HEK293 (cell line): ENCODE measurements at regions not wholly inside any gene's neighbourhood (a gene's known extent, or its start where the extent isn't known, plus 50 kb on each side); places are given as distances from the start of the nearest gene placed in this dataset.
A peak's percentile ranks its signal among the peaks of the same experiment; 100 is the strongest.

ENCODE experiments used
- CTCF ChIA-PET: fragments of 350-600 bp; formaldehyde crosslinking; extraction: SDS; loops from one replicate; lab custom pipeline; 2021; ENCODE audit warnings: antibody characterized with exemption; lab: Yijun Ruan, JAX
- POLR2A ChIA-PET: fragments of 300-600 bp; formaldehyde crosslinking; extraction: SDS; loops from one replicate; lab custom pipeline; 2020; ENCODE audit warnings: antibody characterized with exemption, inconsistent platforms; lab: Yijun Ruan, JAX
- H3K27ac ChIP-seq: fragments of 200-500 bp; sonication (Bioruptor generic); 2 replicates; pipeline ENCODE4 v1.5.1; 2014; ENCODE audit warnings: low read depth, low read length, control low read depth, inconsistent platforms; ENCODE audit errors: extremely low read depth
- H3K36me3 ChIP-seq, 2 experiments: fragments of 200-500 bp in 1 of 2; sonication (Bioruptor generic) in 1 of 2; 1 replicate in 1 of 2; 2 replicates in 1 of 2; pipeline ENCODE4 v1.5.1; 2014 to 2017; ENCODE audit warnings: inconsistent platforms in 2 of 2, low read length in 2 of 2; ENCODE audit not compliant: control insufficient read depth in 2 of 2, insufficient read depth in 1 of 2
- H3K4me1 ChIP-seq: fragments of 200-500 bp; sonication (Bioruptor generic); 2 replicates; pipeline ENCODE4 v1.5.1; 2014; ENCODE audit warnings: mild to moderate bottlenecking, low read length, inconsistent platforms; ENCODE audit not compliant: control insufficient read depth, insufficient read depth
- H3K4me3 ChIP-seq: 2 replicates; pipeline ENCODE4 v1.5.1; 2011; ENCODE audit warnings: low read depth, mild to moderate bottlenecking, control low read depth, low read length, moderate library complexity
- H3K9me3 ChIP-seq: fragments of 200-500 bp; sonication (Bioruptor generic); 2 replicates; pipeline ENCODE4 v1.5.1; 2014; ENCODE audit warnings: low read depth, low read length, inconsistent platforms; ENCODE audit not compliant: control insufficient read depth, insufficient read depth
- BCL11A ChIP-seq: fragments of 450-650 bp; formaldehyde crosslinking; IDR thresholded peaks from 2 replicates; pipeline ENCODE4 v1.5.1; 2016; ENCODE audit warnings: low read depth, missing biosample characterization, missing genetic modification characterization
- BCL6B ChIP-seq: fragments of 450-650 bp; formaldehyde crosslinking; IDR thresholded peaks from 2 replicates; pipeline ENCODE4 v1.5.1; 2017; ENCODE audit warnings: missing biosample characterization, missing genetic modification characterization
- GFI1B ChIP-seq: fragments of 450-650 bp; formaldehyde crosslinking; IDR thresholded peaks from 2 replicates; pipeline ENCODE4 v1.5.1; 2016; ENCODE audit warnings: missing biosample characterization, missing genetic modification characterization
- HOXA7 ChIP-seq: sonication (generic); formaldehyde crosslinking; IDR thresholded peaks from 2 replicates; pipeline ENCODE4 v1.8.1; 2022; ENCODE audit warnings: missing genetic modification reagents, borderline replicate concordance
- KLF7 ChIP-seq: fragments of 450-650 bp; formaldehyde crosslinking; IDR thresholded peaks from 2 replicates; pipeline ENCODE4 v1.5.1; 2016; ENCODE audit warnings: missing biosample characterization, missing genetic modification characterization, borderline replicate concordance
- MZF1 ChIP-seq: fragments of 450-650 bp; formaldehyde crosslinking; IDR thresholded peaks from 2 replicates; pipeline ENCODE4 v1.5.1; 2017; ENCODE audit warnings: missing biosample characterization, missing genetic modification characterization, borderline replicate concordance
- PRDM10 ChIP-seq: fragments of 450-650 bp; formaldehyde crosslinking; IDR thresholded peaks from 2 replicates; pipeline ENCODE4 v1.5.1; 2016; ENCODE audit warnings: missing biosample characterization, missing genetic modification characterization
- SALL2 ChIP-seq: fragments of 450-650 bp; formaldehyde crosslinking; IDR thresholded peaks from 2 replicates; pipeline ENCODE4 v1.5.0; 2017; ENCODE audit warnings: missing biosample characterization, mild to moderate bottlenecking, missing genetic modification characterization, borderline replicate concordance
- TRIM28 ChIP-seq: IDR thresholded peaks from 2 replicates; pipeline ENCODE4 v1.6.1; 2011; ENCODE audit warnings: low read length, control low read depth, borderline replicate concordance
- ZBTB49 ChIP-seq: fragments of 450-650 bp; formaldehyde crosslinking; IDR thresholded peaks from 2 replicates; pipeline ENCODE4 v1.5.1; 2016; ENCODE audit warnings: missing biosample characterization, missing genetic modification characterization, low read depth
- ZIC2 ChIP-seq: fragments of 450-650 bp; formaldehyde crosslinking; IDR thresholded peaks from 2 replicates; pipeline ENCODE4 v1.5.1; 2016; ENCODE audit warnings: missing biosample characterization, missing genetic modification characterization
- ZNF10 ChIP-seq: fragments of 450-650 bp; formaldehyde crosslinking; IDR thresholded peaks from 2 replicates; pipeline ENCODE4 v1.5.1; 2017; ENCODE audit warnings: missing biosample characterization, missing genetic modification characterization
- ZNF157 ChIP-seq: fragments of 450-650 bp; formaldehyde crosslinking; IDR thresholded peaks from 2 replicates; pipeline ENCODE4 v1.5.1; 2016; ENCODE audit warnings: missing biosample characterization, missing genetic modification characterization
- ZNF335 ChIP-seq: fragments of 450-650 bp; formaldehyde crosslinking; conservative IDR thresholded peaks from 2 replicates; pipeline ENCODE4 v1.5.1; 2016; ENCODE audit warnings: missing biosample characterization, missing genetic modification characterization
- ZNF423 ChIP-seq: fragments of 450-650 bp; formaldehyde crosslinking; IDR thresholded peaks from 2 replicates; pipeline ENCODE4 v1.5.1; 2016; ENCODE audit warnings: missing biosample characterization, missing genetic modification characterization
- ZNF449 ChIP-seq: fragments of 450-650 bp; formaldehyde crosslinking; IDR thresholded peaks from 2 replicates; pipeline ENCODE4 v1.5.1; 2017; ENCODE audit warnings: missing biosample characterization, mild to moderate bottlenecking, missing genetic modification characterization, moderate library complexity
- ZNF488 ChIP-seq: fragments of 450-650 bp; formaldehyde crosslinking; IDR thresholded peaks from 2 replicates; pipeline ENCODE4 v1.5.1; 2016; ENCODE audit warnings: missing biosample characterization, missing genetic modification characterization
- ZNF544 ChIP-seq: fragments of 450-650 bp; formaldehyde crosslinking; IDR thresholded peaks from 2 replicates; pipeline ENCODE4 v1.5.0; 2017; ENCODE audit warnings: missing biosample characterization, missing genetic modification characterization
- ZNF571 ChIP-seq: fragments of 450-650 bp; formaldehyde crosslinking; IDR thresholded peaks from 2 replicates; pipeline ENCODE4 v1.5.0; 2017; ENCODE audit warnings: missing biosample characterization, missing genetic modification characterization
- ZNF580 ChIP-seq: fragments of 450-650 bp; formaldehyde crosslinking; IDR thresholded peaks from 2 replicates; pipeline ENCODE4 v1.5.1; 2016; ENCODE audit warnings: missing biosample characterization, missing genetic modification characterization
- ZNF791 ChIP-seq: fragments of 450-650 bp; formaldehyde crosslinking; IDR thresholded peaks from 2 replicates; pipeline ENCODE4 v1.5.1; 2016; ENCODE audit warnings: missing biosample characterization, missing genetic modification characterization

- TF ChIP-seq ZNF488 (tag by site-specific recombination): no peak
- no peak for TF ChIP-seq ZNF580 (tag by site-specific recombination)
- TF ChIP-seq GFI1B (tag by site-specific recombination): no peak
- no peak for TF ChIP-seq ZNF544 (tag by site-specific recombination)
Observed at GRCh38 chr11:11125618-11126017, 227.4 kb downstream of the CSNK2A3 start (continued).

- TF ChIP-seq SALL2 (tag by site-specific recombination): no peak
- TF ChIP-seq TRIM28: 0 out of 2 replicates have a peak, but pooled peaks have one; percentile 20
- Histone ChIP-seq H3K4me3 (no peak overlapping the region), H3K4me1 (no peaks in the 10 kb centered on the region), H3K9me3 (no peaks in the 10 kb centered on the region), H3K27ac (no peak overlapping the region), H3K36me3 (no peaks in the 10 kb centered on the region)
- ChIA-PET POLR2A (no interaction called here), CTCF (interaction anchor here (1.0 kb wide), 1 partner anchor 10 kb away, joined by 3 read pairs; no protein-coding TSS in a partner anchor)
Observed at GRCh38 chr11:11122749-11123148, 230.3 kb downstream of the CSNK2A3 start.

GRCh38 chr11:11119917-11120316 is 233.1 kb downstream of the CSNK2A3 start:
- ChIA-PET POLR2A (no interaction called here), CTCF (no interaction called here)
- Histone ChIP-seq H3K36me3 (no peaks in the 10 kb centered on the region), H3K9me3 (no peaks in the 10 kb centered on the region), H3K27ac (no peak overlapping the region), H3K4me3 (no peak overlapping the region), H3K4me1 (no peaks in the 10 kb centered on the region)
- TF ChIP-seq ZNF335 (no peak), ZBTB49 (no peak), HOXA7 (CRISPR knock-in tag) (no peak), ZIC2 (tag by site-specific recombination) (0 out of 2 replicates have a peak, but pooled peaks have one; percentile 20), ZNF449 (peak; percentile 28; the same call in 1 of the 2 replicates)

- no peaks in the 10 kb centered on the region for H3K9me3 ChIP-seq
- no peaks in the 10 kb centered on the region for H3K36me3 ChIP-seq
- H3K27ac ChIP-seq: no peak overlapping the region
- POLR2A ChIA-PET: no interaction called here
- CTCF ChIA-PET: interaction anchor here (1.1 kb wide), 1 partner anchor 90 kb away, joined by 3 read pairs; no protein-coding TSS in a partner anchor
- H3K4me1 ChIP-seq: no peaks in the 10 kb centered on the region
- no peak overlapping the region for H3K4me3 ChIP-seq
- no peak for TF ChIP-seq ZNF791 (tag by site-specific recombination)
- no peak for TF ChIP-seq MZF1
- no peak for TF ChIP-seq ZNF10
- TF ChIP-seq ZNF571 (tag by site-specific recombination): no peak
- no peak for TF ChIP-seq PRDM10 (tag by site-specific recombination)
- no peak for TF ChIP-seq BCL11A (tag by site-specific recombination)
- no peak for TF ChIP-seq ZNF157 (tag by site-specific recombination)
- no peak for TF ChIP-seq KLF7 (tag by site-specific recombination)
- no peak for TF ChIP-seq ZNF423 (tag by site-specific recombination)
- TF ChIP-seq BCL6B: no peak
Observed at GRCh38 chr11:11117730-11118129, 235.3 kb downstream of the CSNK2A3 start.
